ENCODE measurements at regions not wholly inside any gene's neighbourhood (a gene's known extent, or its start where the extent isn't known, plus 50 kb on each side); places are given as distances from the start of the nearest gene placed in this dataset.
"Not testable (repeated sequence)": the region's sequence is repeated elsewhere in the genome, so short reads cannot be mapped to it uniquely, and the experiment has no call there.

GRCh38 chr14:89731396-89731933 lies 223.1 kb downstream of the EFCAB11 start:
- no peaks in the 10 kb centered on the region for H3K27me3 ChIP-seq (ENCODE audit: insufficient read depth, low read length)
- Mint-ChIP-seq H3K27ac (ENCODE audit: unreplicated experiment) (no peak overlapping the region), H3K27me3 (ENCODE audit: low read depth, unreplicated experiment) (no peaks in the 10 kb centered on the region)

GRCh38 chr14:89730687-89731086 lies 223.8 kb downstream of the EFCAB11 start:
- Histone ChIP-seq H2AFZ (ENCODE audit: low read depth, low read length) (no peak overlapping the region), H3K4me3 (ENCODE audit: insufficient read depth, low read depth, low read length) (no peak overlapping the region), H3K27me3 (ENCODE audit: insufficient read depth, low read length) (no peaks in the 10 kb centered on the region), H3K4me2 (ENCODE audit: low read length) (no peak overlapping the region), H4K20me1 (ENCODE audit: insufficient read depth, low read length) (no peaks in the 10 kb centered on the region), H3K79me2 (ENCODE audit: insufficient read depth, low read length) (no peaks in the 10 kb centered on the region), H3K36me3 (ENCODE audit: insufficient read depth, low read length) (no peaks in the 10 kb centered on the region), H3K9ac (ENCODE audit: low read length) (no peak overlapping the region), H3K27ac (ENCODE audit: low read depth, low read length) (no peak overlapping the region), H3K4me1 (ENCODE audit: insufficient read depth, low read length) (no peaks in the 10 kb centered on the region), H3K9me3 (ENCODE audit: insufficient read depth, low read depth, low read length) (no peaks in the 10 kb centered on the region)
- Mint-ChIP-seq H3K4me3 (ENCODE audit: unreplicated experiment) (no peak overlapping the region), H3K36me3 (ENCODE audit: low read depth, unreplicated experiment) (no peaks in the 10 kb centered on the region), H3K27me3 (ENCODE audit: low read depth, unreplicated experiment) (no peaks in the 10 kb centered on the region), H3K4me1 (ENCODE audit: low read depth, unreplicated experiment) (peaks cover 3% of the 10 kb centered on the region), H3K9me3 (ENCODE audit: unreplicated experiment) (no peaks in the 10 kb centered on the region), H3K27ac (ENCODE audit: unreplicated experiment) (no peak overlapping the region)
- TF ChIP-seq, protein P1, sequence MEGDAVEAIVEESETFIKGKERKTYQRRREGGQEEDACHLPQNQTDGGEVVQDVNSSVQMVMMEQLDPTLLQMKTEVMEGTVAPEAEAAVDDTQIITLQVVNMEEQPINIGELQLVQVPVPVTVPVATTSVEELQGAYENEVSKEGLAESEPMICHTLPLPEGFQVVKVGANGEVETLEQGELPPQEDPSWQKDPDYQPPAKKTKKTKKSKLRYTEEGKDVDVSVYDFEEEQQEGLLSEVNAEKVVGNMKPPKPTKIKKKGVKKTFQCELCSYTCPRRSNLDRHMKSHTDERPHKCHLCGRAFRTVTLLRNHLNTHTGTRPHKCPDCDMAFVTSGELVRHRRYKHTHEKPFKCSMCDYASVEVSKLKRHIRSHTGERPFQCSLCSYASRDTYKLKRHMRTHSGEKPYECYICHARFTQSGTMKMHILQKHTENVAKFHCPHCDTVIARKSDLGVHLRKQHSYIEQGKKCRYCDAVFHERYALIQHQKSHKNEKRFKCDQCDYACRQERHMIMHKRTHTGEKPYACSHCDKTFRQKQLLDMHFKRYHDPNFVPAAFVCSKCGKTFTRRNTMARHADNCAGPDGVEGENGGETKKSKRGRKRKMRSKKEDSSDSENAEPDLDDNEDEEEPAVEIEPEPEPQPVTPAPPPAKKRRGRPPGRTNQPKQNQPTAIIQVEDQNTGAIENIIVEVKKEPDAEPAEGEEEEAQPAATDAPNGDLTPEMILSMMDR (IDR thresholded peaks at IDR 0.05; ENCODE audit: insufficient read depth, low read depth, low read length) = no peak
- no peak for TF ChIP-seq EZH2 (IDR thresholded peaks at IDR 0.05; ENCODE audit: insufficient read depth, low read length)
- no peak for DNase-seq (ENCODE audit: low read depth)
- FAIRE-seq = no peak

More at GRCh38 chr14:89731396-89731933, 223.1 kb downstream of the EFCAB11 start:
- H3K36me3 ChIP-seq (ENCODE audit: insufficient read depth, low read length) = no peaks in the 10 kb centered on the region
- no peaks in the 10 kb centered on the region for H3K79me2 ChIP-seq (ENCODE audit: insufficient read depth, low read length)
- H3K27ac ChIP-seq (ENCODE audit: low read depth, low read length) = no peak overlapping the region
- Mint-ChIP-seq H3K4me1 (ENCODE audit: low read depth, unreplicated experiment) (peaks cover 3% of the 10 kb centered on the region), H3K9me3 (ENCODE audit: unreplicated experiment) (no peaks in the 10 kb centered on the region), H3K36me3 (ENCODE audit: low read depth, unreplicated experiment) (no peaks in the 10 kb centered on the region), H3K4me3 (ENCODE audit: unreplicated experiment) (no peak overlapping the region)
- H2AFZ ChIP-seq (ENCODE audit: low read depth, low read length) = no peak overlapping the region
- no peaks in the 10 kb centered on the region for H3K4me1 ChIP-seq (ENCODE audit: insufficient read depth, low read length)
- FAIRE-seq (no peak), DNase-seq (ENCODE audit: low read depth) (no peak)
- H3K4me3 ChIP-seq (ENCODE audit: insufficient read depth, low read depth, low read length) = no peak overlapping the region
- no peaks in the 10 kb centered on the region for H4K20me1 ChIP-seq (ENCODE audit: insufficient read depth, low read length)
- TF ChIP-seq, protein P1 (IDR thresholded peaks at IDR 0.05; ENCODE audit: insufficient read depth, low read depth, low read length) = no peak
- TF ChIP-seq EZH2 (IDR thresholded peaks at IDR 0.05; ENCODE audit: insufficient read depth, low read length) = no peak
- H3K9me3 ChIP-seq (ENCODE audit: insufficient read depth, low read depth, low read length) = no peaks in the 10 kb centered on the region
- no peak overlapping the region for H3K4me2 ChIP-seq (ENCODE audit: low read length)
- H3K9ac ChIP-seq (ENCODE audit: low read length) = no peak overlapping the region

- Mint-ChIP-seq H3K27me3 (ENCODE audit: low read depth, unreplicated experiment) (no peaks in the 10 kb centered on the region), H3K36me3 (ENCODE audit: low read depth, unreplicated experiment) (no peaks in the 10 kb centered on the region), H3K9me3 (ENCODE audit: unreplicated experiment) (no peaks in the 10 kb centered on the region), H3K4me3 (ENCODE audit: unreplicated experiment) (no peak overlapping the region), H3K4me1 (ENCODE audit: low read depth, unreplicated experiment) (peaks cover 3% of the 10 kb centered on the region), H3K27ac (ENCODE audit: unreplicated experiment) (no peak overlapping the region)
- Histone ChIP-seq H3K4me2 (ENCODE audit: low read length) (no peak overlapping the region), H3K27ac (ENCODE audit: low read depth, low read length) (no peak overlapping the region), H3K27me3 (ENCODE audit: insufficient read depth, low read length) (no peaks in the 10 kb centered on the region), H4K20me1 (ENCODE audit: insufficient read depth, low read length) (no peaks in the 10 kb centered on the region), H3K9ac (ENCODE audit: low read length) (no peak overlapping the region), H3K36me3 (ENCODE audit: insufficient read depth, low read length) (no peaks in the 10 kb centered on the region), H3K9me3 (ENCODE audit: insufficient read depth, low read depth, low read length) (no peaks in the 10 kb centered on the region), H3K4me1 (ENCODE audit: insufficient read depth, low read length) (no peaks in the 10 kb centered on the region), H3K79me2 (ENCODE audit: insufficient read depth, low read length) (no peaks in the 10 kb centered on the region), H3K4me3 (ENCODE audit: insufficient read depth, low read depth, low read length) (no peak overlapping the region), H2AFZ (ENCODE audit: low read depth, low read length) (no peak overlapping the region)
- FAIRE-seq (no peak), DNase-seq (ENCODE audit: low read depth) (no peak)
- no peak for TF ChIP-seq EZH2 (IDR thresholded peaks at IDR 0.05; ENCODE audit: insufficient read depth, low read length)
- TF ChIP-seq, protein P1 (IDR thresholded peaks at IDR 0.05; ENCODE audit: insufficient read depth, low read depth, low read length) = no peak
Observed at GRCh38 chr14:89728964-89729363, 225.6 kb downstream of the EFCAB11 start.

- not testable (repeated sequence) for H3K79me2 ChIP-seq (ENCODE audit: insufficient read depth, low read length); H3K27me3 ChIP-seq (ENCODE audit: insufficient read depth, low read length); H3K9ac ChIP-seq (ENCODE audit: low read length); H3K27ac ChIP-seq (ENCODE audit: low read depth, low read length); H3K4me2 ChIP-seq (ENCODE audit: low read length); H4K20me1 ChIP-seq (ENCODE audit: insufficient read depth, low read length); H3K4me1 ChIP-seq (ENCODE audit: insufficient read depth, low read length); H3K36me3 ChIP-seq (ENCODE audit: insufficient read depth, low read length); FAIRE-seq; H3K4me3 ChIP-seq (ENCODE audit: insufficient read depth, low read depth, low read length); H3K9me3 Mint-ChIP-seq (ENCODE audit: unreplicated experiment); H3K4me1 Mint-ChIP-seq (ENCODE audit: low read depth, unreplicated experiment); H3K9me3 ChIP-seq (ENCODE audit: insufficient read depth, low read depth, low read length); H3K27me3 Mint-ChIP-seq (ENCODE audit: low read depth, unreplicated experiment); DNase-seq (ENCODE audit: low read depth); H3K27ac Mint-ChIP-seq (ENCODE audit: unreplicated experiment); H3K4me3 Mint-ChIP-seq (ENCODE audit: unreplicated experiment); H3K36me3 Mint-ChIP-seq (ENCODE audit: low read depth, unreplicated experiment); H2AFZ ChIP-seq (ENCODE audit: low read depth, low read length)
Observed at GRCh38 chr14:89726226-89726625, 228.3 kb downstream of the EFCAB11 start.
